ENCODE measurements at regions not wholly inside any gene's neighbourhood (a gene's known extent, or its start where the extent isn't known, plus 50 kb on each side); places are given as distances from the start of the nearest gene placed in this dataset.

- no peak for TF ChIP-seq PBX2 (CRISPR knock-in tag; IDR thresholded peaks at IDR 0.05)
- TF ChIP-seq ZFP90 (CRISPR knock-in tag; IDR thresholded peaks at IDR 0.05; ENCODE audit: borderline replicate concordance) = no peak
- no peak for TF ChIP-seq ZNF549 (CRISPR knock-in tag; IDR thresholded peaks at IDR 0.05)
- TF ChIP-seq, protein P1, sequence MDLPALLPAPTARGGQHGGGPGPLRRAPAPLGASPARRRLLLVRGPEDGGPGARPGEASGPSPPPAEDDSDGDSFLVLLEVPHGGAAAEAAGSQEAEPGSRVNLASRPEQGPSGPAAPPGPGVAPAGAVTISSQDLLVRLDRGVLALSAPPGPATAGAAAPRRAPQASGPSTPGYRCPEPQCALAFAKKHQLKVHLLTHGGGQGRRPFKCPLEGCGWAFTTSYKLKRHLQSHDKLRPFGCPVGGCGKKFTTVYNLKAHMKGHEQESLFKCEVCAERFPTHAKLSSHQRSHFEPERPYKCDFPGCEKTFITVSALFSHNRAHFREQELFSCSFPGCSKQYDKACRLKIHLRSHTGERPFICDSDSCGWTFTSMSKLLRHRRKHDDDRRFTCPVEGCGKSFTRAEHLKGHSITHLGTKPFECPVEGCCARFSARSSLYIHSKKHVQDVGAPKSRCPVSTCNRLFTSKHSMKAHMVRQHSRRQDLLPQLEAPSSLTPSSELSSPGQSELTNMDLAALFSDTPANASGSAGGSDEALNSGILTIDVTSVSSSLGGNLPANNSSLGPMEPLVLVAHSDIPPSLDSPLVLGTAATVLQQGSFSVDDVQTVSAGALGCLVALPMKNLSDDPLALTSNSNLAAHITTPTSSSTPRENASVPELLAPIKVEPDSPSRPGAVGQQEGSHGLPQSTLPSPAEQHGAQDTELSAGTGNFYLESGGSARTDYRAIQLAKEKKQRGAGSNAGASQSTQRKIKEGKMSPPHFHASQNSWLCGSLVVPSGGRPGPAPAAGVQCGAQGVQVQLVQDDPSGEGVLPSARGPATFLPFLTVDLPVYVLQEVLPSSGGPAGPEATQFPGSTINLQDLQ (CRISPR knock-in tag; IDR thresholded peaks at IDR 0.05) = no peak
- no peak for TF ChIP-seq PREB (CRISPR knock-in tag; IDR thresholded peaks at IDR 0.05)
- TF ChIP-seq ZNF580 (CRISPR knock-in tag; IDR thresholded peaks at IDR 0.05; ENCODE audit: borderline replicate concordance, low read depth) = no peak
- no peak for TF ChIP-seq ZNF691 (CRISPR knock-in tag; IDR thresholded peaks at IDR 0.05; ENCODE audit: borderline replicate concordance, low read depth)
- no peak for TF ChIP-seq ZNF430 (CRISPR knock-in tag; IDR thresholded peaks at IDR 0.05)
- TF ChIP-seq, protein P2, sequence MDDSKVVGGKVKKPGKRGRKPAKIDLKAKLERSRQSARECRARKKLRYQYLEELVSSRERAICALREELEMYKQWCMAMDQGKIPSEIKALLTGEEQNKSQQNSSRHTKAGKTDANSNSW (CRISPR knock-in tag; IDR thresholded peaks at IDR 0.05; ENCODE audit: borderline replicate concordance) = no peak
These were observed 64.7 kb upstream of the ECHDC3 start (continued) for GRCh38 chr10:11677480-11677879.
